Thyroid gland (tissue), 4 donors: ENCODE measurements at regions not wholly inside any gene's neighbourhood (a gene's known extent, or its start where the extent isn't known, plus 50 kb on each side); places are given as distances from the start of the nearest gene placed in this dataset.

ENCODE experiments used
- DNase-seq, 2 donors: peaks; one replicate each; pipeline ENCODE4 v3.0.0-alpha.2; 2019
- H3K27ac ChIP-seq, 3 donors: fragments of 200-600 bp; sonication (generic); 1 replicate in 2 of 3; 2 replicates in 1 of 3; pipeline ENCODE4 v1.5.1; 2016 to 2019; ENCODE audit warnings: mild to moderate bottlenecking in 1 of 3, moderate library complexity in 1 of 3
- H3K27me3 ChIP-seq: fragments of 200-600 bp; sonication (generic); one replicate; pipeline ENCODE4 v1.5.1; 2019
- H3K36me3 ChIP-seq, 2 donors: fragments of 200-600 bp; sonication (generic); one replicate each; pipeline ENCODE4 v1.5.1; 2016 to 2019
- H3K4me1 ChIP-seq, 2 donors: fragments of 200-600 bp; sonication (generic); one replicate each; pipeline ENCODE4 v1.5.1; 2017 to 2019
- H3K4me3 ChIP-seq, 3 donors: fragments of 200-600 bp; sonication (generic); replicated peaks in 1 of 3; 1 replicate in 2 of 3; 2 replicates in 1 of 3; pipeline ENCODE4 v1.5.1; 2016; ENCODE audit warnings: mild to moderate bottlenecking in 1 of 3
- H3K9me3 ChIP-seq: fragments of 200-600 bp; sonication (generic); one replicate; pipeline ENCODE4 v1.5.1; 2017
- POLR2A ChIP-seq, 2 donors: fragments of 450-650 bp; IDR thresholded peaks; one replicate each; pipeline ENCODE4 v1.6.1; 2017; ENCODE audit warnings: antibody characterized with exemption in 2 of 2, mild to moderate bottlenecking in 2 of 2, moderate library complexity in 1 of 2
- WGBS, 2 donors: methylation state at CpG; one replicate each; pipeline ENCODE4 v1.1.5; 2017; 5-methylcytosine and 5-hydroxymethylcytosine counted together
- intact Hi-C: fragments of 100-400 bp; cut with DNase I; formaldehyde crosslinking; loops from one replicate; pipeline ENCODE4 v1.15.1; 2023
- TF ChIP-seq, protein P1 (sequence below), 6 experiments: fragments of 200-600 bp in 3 of 6; fragments of 450-650 bp in 3 of 6; sonication (generic) in 3 of 6; IDR thresholded peaks; one replicate each; pipeline ENCODE4 v1.5.1; 2016 to 2019; ENCODE audit warnings: antibody characterized with exemption in 6 of 6, mild to moderate bottlenecking in 2 of 6, inconsistent platforms in 1 of 6, moderate library complexity in 1 of 6

DNA sequence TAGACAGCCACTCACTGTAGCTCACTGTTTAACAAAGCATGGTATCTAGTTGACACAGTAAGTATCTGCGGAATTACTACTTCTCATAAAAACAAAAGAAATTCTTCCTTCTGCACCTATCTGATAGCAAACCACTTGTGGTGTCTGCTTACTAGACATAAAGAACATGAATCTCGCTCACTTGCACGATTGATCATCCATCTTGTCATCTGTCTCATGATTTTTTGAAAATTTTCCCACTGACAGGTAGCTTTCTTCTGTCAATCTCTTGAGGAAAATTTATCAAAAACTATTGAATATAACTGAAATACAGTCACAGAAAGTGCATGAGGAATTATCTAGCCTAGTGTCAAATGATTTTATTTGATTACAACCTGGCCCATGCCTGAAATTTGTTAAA lies 291.6 kb upstream of the ANO3 start:
- no peak for DNase-seq
- Histone ChIP-seq H3K36me3 (no peaks in the 10 kb centered on the region), H3K27me3 (no peaks in the 10 kb centered on the region), H3K4me3 (no peak overlapping the region), H3K4me1 (no peaks in the 10 kb centered on the region), H3K9me3 (no peaks in the 10 kb centered on the region), H3K27ac (no peak overlapping the region)
- WGBS, 2 donors: 61 to 63% methylated on average over 3 of the region's 3 CpGs
- TF ChIP-seq POLR2A (IDR thresholded peaks at IDR 0.05): no peak
- TF ChIP-seq, protein P1, sequence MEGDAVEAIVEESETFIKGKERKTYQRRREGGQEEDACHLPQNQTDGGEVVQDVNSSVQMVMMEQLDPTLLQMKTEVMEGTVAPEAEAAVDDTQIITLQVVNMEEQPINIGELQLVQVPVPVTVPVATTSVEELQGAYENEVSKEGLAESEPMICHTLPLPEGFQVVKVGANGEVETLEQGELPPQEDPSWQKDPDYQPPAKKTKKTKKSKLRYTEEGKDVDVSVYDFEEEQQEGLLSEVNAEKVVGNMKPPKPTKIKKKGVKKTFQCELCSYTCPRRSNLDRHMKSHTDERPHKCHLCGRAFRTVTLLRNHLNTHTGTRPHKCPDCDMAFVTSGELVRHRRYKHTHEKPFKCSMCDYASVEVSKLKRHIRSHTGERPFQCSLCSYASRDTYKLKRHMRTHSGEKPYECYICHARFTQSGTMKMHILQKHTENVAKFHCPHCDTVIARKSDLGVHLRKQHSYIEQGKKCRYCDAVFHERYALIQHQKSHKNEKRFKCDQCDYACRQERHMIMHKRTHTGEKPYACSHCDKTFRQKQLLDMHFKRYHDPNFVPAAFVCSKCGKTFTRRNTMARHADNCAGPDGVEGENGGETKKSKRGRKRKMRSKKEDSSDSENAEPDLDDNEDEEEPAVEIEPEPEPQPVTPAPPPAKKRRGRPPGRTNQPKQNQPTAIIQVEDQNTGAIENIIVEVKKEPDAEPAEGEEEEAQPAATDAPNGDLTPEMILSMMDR (IDR thresholded peaks at IDR 0.05): no peak
- intact Hi-C loops: no loop called here

DNA sequence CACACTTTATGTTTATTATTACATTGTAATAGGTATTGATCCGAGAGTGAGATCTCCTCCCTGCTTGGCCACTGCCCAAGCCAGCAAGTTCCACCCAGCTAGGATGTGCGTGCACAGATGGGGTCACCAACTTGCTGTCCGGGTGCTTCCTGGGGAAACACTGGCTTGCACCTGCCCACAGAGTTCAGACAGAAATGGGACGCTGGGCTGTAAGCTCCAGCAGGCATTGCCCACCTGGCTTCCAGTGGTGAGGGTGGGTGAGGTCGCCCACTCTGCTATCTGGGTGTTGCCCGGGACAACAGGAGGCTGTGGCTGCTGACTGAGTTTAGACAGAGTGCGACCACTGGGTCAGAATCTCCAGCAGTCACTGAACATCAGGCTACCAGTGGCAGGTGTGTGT lies 289.8 kb upstream of the ANO3 start:
- H3K36me3 ChIP-seq: no peaks in the 10 kb centered on the region
- no peaks in the 10 kb centered on the region for H3K4me1 ChIP-seq
- no peak for TF ChIP-seq POLR2A (IDR thresholded peaks at IDR 0.05)
- TF ChIP-seq, protein P1 (IDR thresholded peaks at IDR 0.05): no peak
- 90 to 91% methylated on average over 4 to 7 of the region's 7 CpGs for WGBS, 2 donors
- no peaks in the 10 kb centered on the region for H3K27me3 ChIP-seq
- DNase-seq: no peak
- H3K4me3 ChIP-seq: no peak overlapping the region
- no peaks in the 10 kb centered on the region for H3K9me3 ChIP-seq
- intact Hi-C loops: no loop called here
- H3K27ac ChIP-seq: no peak overlapping the region

DNA sequence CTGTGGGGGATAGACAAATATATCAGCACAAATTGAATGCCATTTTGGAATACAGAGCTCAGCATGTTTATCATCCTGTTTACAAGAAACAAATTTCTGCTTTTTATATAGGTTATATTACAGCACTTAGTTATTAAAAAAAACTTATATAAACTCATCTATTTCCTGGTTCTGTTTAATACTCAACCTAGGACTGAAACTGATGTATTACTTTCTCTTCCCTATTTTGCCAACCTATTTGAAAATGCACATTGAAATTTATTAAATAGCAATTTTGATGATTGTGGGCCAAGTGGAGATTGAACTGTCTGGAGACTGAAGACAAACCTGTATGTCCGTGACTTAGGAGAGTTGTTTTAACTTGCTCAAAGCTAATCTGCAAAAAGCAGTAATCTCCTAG lies 288.3 kb upstream of the ANO3 start:
- DNase-seq: no peak
- Histone ChIP-seq H3K4me1 (no peaks in the 10 kb centered on the region), H3K27ac (no peak overlapping the region), H3K27me3 (no peaks in the 10 kb centered on the region), H3K4me3 (no peak overlapping the region), H3K9me3 (no peaks in the 10 kb centered on the region), H3K36me3 (no peaks in the 10 kb centered on the region)
- intact Hi-C loops: no loop called here
- TF ChIP-seq, protein P1 (IDR thresholded peaks at IDR 0.05): no peak
- no peak for TF ChIP-seq POLR2A (IDR thresholded peaks at IDR 0.05)
- 88 to 93% methylated on average over 1 of the region's 1 CpG for WGBS, 2 donors

DNA sequence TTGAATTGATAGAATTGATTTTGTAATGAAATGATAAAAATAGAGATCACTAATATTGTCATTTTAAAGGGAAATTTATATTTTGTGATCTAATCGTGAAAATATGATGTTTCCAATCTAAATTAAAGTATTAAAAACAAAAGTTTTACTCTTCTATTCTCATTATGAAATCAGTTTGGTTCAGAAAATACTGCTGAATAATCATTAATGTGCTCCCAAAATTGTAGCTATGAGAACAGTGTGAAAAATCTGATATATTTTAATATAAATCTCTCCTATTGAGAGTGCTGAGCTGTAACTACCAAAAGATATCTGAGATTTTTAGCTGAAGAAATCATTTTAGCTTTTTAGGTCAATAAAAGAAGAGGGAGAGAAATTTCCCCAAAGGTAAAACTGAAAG lies 287.5 kb upstream of the ANO3 start:
- Histone ChIP-seq H3K9me3 (no peaks in the 10 kb centered on the region), H3K27ac (no peak overlapping the region), H3K27me3 (no peaks in the 10 kb centered on the region), H3K36me3 (no peaks in the 10 kb centered on the region), H3K4me3 (no peak overlapping the region), H3K4me1 (no peaks in the 10 kb centered on the region)
- intact Hi-C loops: no loop called here
- TF ChIP-seq, protein P1 (IDR thresholded peaks at IDR 0.05): no peak
- TF ChIP-seq POLR2A (IDR thresholded peaks at IDR 0.05): no peak
- DNase-seq: no peak
- WGBS, 2 donors: 80 to 87% methylated on average over 1 of the region's 1 CpG

DNA sequence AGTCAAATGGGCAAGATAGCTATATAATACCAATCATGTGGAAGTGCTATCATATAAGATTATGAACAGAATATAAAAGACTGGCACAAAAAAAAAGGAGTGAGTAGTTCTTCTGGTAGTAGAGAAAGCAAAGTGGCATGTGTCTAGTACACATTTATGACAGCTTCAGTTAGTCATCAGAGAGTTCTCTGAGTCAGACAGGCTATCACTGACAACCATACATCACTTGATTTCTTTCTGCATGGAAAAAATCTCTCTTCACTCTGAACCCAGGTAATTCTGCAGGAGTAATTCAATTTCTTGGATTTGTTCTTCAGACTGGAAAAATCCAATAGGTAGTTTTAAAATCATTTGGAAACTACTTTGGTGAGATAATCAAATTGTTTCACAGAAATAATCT lies 286.8 kb upstream of the ANO3 start:
- no peak for TF ChIP-seq POLR2A (IDR thresholded peaks at IDR 0.05)
- TF ChIP-seq, protein P1 (IDR thresholded peaks at IDR 0.05): no peak
- no peaks in the 10 kb centered on the region for H3K9me3 ChIP-seq
- no peak overlapping the region for H3K27ac ChIP-seq
- no peaks in the 10 kb centered on the region for H3K4me1 ChIP-seq
- H3K36me3 ChIP-seq: no peaks in the 10 kb centered on the region
- intact Hi-C loops: no loop called here
- no peaks in the 10 kb centered on the region for H3K27me3 ChIP-seq
- no peak for DNase-seq
- no peak overlapping the region for H3K4me3 ChIP-seq
